Liver (tissue), 8 donors: ENCODE measurements at regions not wholly inside any gene's neighbourhood (a gene's known extent, or its start where the extent isn't known, plus 50 kb on each side); places are given as distances from the start of the nearest gene placed in this dataset.

ENCODE experiments used
- DNase-seq: peaks from one replicate; pipeline ENCODE4 v3.0.0-alpha.2; 2017; ENCODE audit warnings: low spot score
- H3K27ac ChIP-seq, 2 donors: one replicate each; pipeline ENCODE4 v1.7.0; 2013; ENCODE audit warnings: inconsistent platforms in 2 of 2, low read length in 2 of 2, control low read depth in 1 of 2, low read depth in 1 of 2, mild to moderate bottlenecking in 1 of 2
- H3K27me3 ChIP-seq, 4 donors: one replicate each; pipeline versions ENCODE4 v1.6.1 to v1.7.0; 2013; ENCODE audit warnings: low read length in 3 of 4, inconsistent platforms in 1 of 4, mild to moderate bottlenecking in 1 of 4, moderate library complexity in 1 of 4; ENCODE audit not compliant: control insufficient read depth in 4 of 4, insufficient read depth in 4 of 4
- H3K36me3 ChIP-seq, 4 donors: one replicate each; pipeline versions ENCODE4 v1.6.1 to v1.7.0; 2013; ENCODE audit warnings: low read length in 3 of 4, mild to moderate bottlenecking in 3 of 4, low read depth in 1 of 4, moderate library complexity in 1 of 4; ENCODE audit not compliant: control insufficient read depth in 4 of 4, insufficient read depth in 3 of 4
- H3K4me1 ChIP-seq, 4 donors: one replicate each; pipeline versions ENCODE4 v1.6.1 to v1.7.0; 2013; ENCODE audit warnings: low read length in 3 of 4, mild to moderate bottlenecking in 3 of 4, moderate library complexity in 1 of 4; ENCODE audit not compliant: control insufficient read depth in 4 of 4, insufficient read depth in 4 of 4
- H3K4me3 ChIP-seq, 3 donors: one replicate each; pipeline versions ENCODE4 v1.6.1 to v1.7.0; 2013; ENCODE audit warnings: low read length in 3 of 3, control low read depth in 1 of 3, low read depth in 1 of 3, mild to moderate bottlenecking in 1 of 3
- H3K9ac ChIP-seq, 2 donors: one replicate each; pipeline ENCODE4 v1.7.0; 2013; ENCODE audit warnings: low read length in 2 of 2, mild to moderate bottlenecking in 2 of 2, moderate library complexity in 2 of 2, control low read depth in 1 of 2, low read depth in 1 of 2
- H3K9me3 ChIP-seq, 4 donors: one replicate each; pipeline versions ENCODE4 v1.6.1 to v1.7.0; 2013; ENCODE audit warnings: low read length in 3 of 4; ENCODE audit not compliant: control insufficient read depth in 4 of 4
- EGR1 ChIP-seq, 2 donors: IDR thresholded peaks; 2 replicates each; pipeline ENCODE4 v1.6.1; 2016 to 2018; ENCODE audit warnings: antibody characterized with exemption in 2 of 2, low read depth in 2 of 2
- FOXA1 ChIP-seq: IDR thresholded peaks from 2 replicates; pipeline ENCODE4 v1.6.1; 2016; ENCODE audit warnings: antibody characterized with exemption
- FOXA2 ChIP-seq: IDR thresholded peaks from 2 replicates; pipeline ENCODE4 v1.6.1; 2016; ENCODE audit warnings: antibody characterized with exemption
- GABPA ChIP-seq, 2 donors: IDR thresholded peaks in 1 of 2; conservative IDR thresholded peaks in 1 of 2; 2 replicates each; pipeline ENCODE4 v1.6.1; 2016; ENCODE audit warnings: antibody characterized with exemption in 2 of 2, mild to moderate bottlenecking in 1 of 2, moderate library complexity in 1 of 2
- HNF4A ChIP-seq, 2 donors: conservative IDR thresholded peaks; 2 replicates each; pipeline ENCODE4 v1.6.1; 2016; ENCODE audit warnings: antibody characterized with exemption in 2 of 2, mild to moderate bottlenecking in 2 of 2
- HNF4G ChIP-seq: IDR thresholded peaks from 2 replicates; pipeline ENCODE4 v1.6.1; 2016; ENCODE audit warnings: antibody characterized with exemption
- JUND ChIP-seq, 2 donors: IDR thresholded peaks; 2 replicates each; pipeline ENCODE4 v1.6.1; 2016; ENCODE audit warnings: antibody characterized with exemption in 2 of 2
- NR2F2 ChIP-seq: IDR thresholded peaks from 2 replicates; pipeline ENCODE4 v1.6.1; 2016; ENCODE audit warnings: antibody characterized with exemption
- RAD21 ChIP-seq, 2 donors: IDR thresholded peaks; 2 replicates each; pipeline ENCODE4 v1.6.1; 2016; ENCODE audit warnings: antibody characterized with exemption in 2 of 2, mild to moderate bottlenecking in 2 of 2
- RXRA ChIP-seq, 2 donors: IDR thresholded peaks; 2 replicates each; pipeline ENCODE4 v1.6.1; 2017 to 2018; ENCODE audit warnings: antibody characterized with exemption in 2 of 2, mild to moderate bottlenecking in 1 of 2
- SP1 ChIP-seq: IDR thresholded peaks from 2 replicates; pipeline ENCODE4 v1.6.1; 2018; ENCODE audit warnings: antibody characterized with exemption, mild to moderate bottlenecking
- TAF1 ChIP-seq: conservative IDR thresholded peaks from 2 replicates; pipeline ENCODE4 v1.6.1; 2016; ENCODE audit warnings: antibody characterized with exemption, mild to moderate bottlenecking
- YY1 ChIP-seq: IDR thresholded peaks from 2 replicates; pipeline ENCODE4 v1.6.1; 2016; ENCODE audit warnings: antibody characterized with exemption, mild to moderate bottlenecking
- WGBS: extraction: QIAGEN DNeasy Blood & Tissue Kit; methylation state at CpG from one replicate; pipeline ENCODE4 v1.1.7; 2013; 5-methylcytosine and 5-hydroxymethylcytosine counted together
- TF ChIP-seq, protein P1 (sequence below): fragments of 150-350 bp; IDR thresholded peaks from 2 replicates; pipeline ENCODE4 v1.5.1; 2017; ENCODE audit warnings: improper control_type of control experiment, low read depth, low read length; ENCODE audit not compliant: missing input control
- TF ChIP-seq, protein P2 (sequence below): IDR thresholded peaks from 2 replicates; pipeline ENCODE4 v1.6.1; 2016; ENCODE audit warnings: antibody characterized with exemption
- TF ChIP-seq, protein P3 (sequence below): IDR thresholded peaks from 2 replicates; pipeline ENCODE4 v1.6.1; 2016; ENCODE audit warnings: antibody characterized with exemption, mild to moderate bottlenecking
- TF ChIP-seq, protein P4 (sequence below): IDR thresholded peaks from 2 replicates; pipeline ENCODE4 v1.6.1; 2016; ENCODE audit warnings: antibody characterized with exemption
- TF ChIP-seq, protein P5 (sequence below): IDR thresholded peaks from 2 replicates; pipeline ENCODE4 v1.6.1; 2016; ENCODE audit warnings: antibody characterized with exemption
- donor health status: healthy.
- donor health status: healthy.
- donor health status: healthy.
- donor health status: healthy.
- donor health status: healthy.

DNA sequence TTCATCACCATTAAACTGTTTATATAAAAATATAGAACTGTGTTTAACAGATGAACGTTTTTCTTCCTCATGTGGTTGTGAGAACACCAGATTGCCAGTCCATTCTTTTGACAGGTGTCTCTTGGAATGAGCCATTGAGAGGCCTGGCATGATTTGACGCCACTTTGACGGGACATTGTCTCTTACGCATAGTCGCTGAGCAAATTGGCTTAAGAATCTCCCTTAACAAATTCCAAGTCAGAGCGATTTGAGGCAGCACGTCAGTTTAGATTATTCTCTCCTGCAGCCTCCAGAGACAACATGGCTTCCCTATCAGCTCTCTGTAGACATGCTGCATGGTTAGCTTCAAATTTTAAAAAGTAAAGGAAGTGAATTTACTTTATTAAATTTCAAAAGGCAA, 510.7 kb upstream of the ACO1 start:
- H3K36me3 ChIP-seq = no peaks in the 10 kb centered on the region
- DNase-seq = no peak
- H3K27ac ChIP-seq = no peak overlapping the region
- 79% methylated on average over 7 of the region's 7 CpGs for WGBS
- no peak for TF ChIP-seq NR2F2
- TF ChIP-seq, protein P1, sequence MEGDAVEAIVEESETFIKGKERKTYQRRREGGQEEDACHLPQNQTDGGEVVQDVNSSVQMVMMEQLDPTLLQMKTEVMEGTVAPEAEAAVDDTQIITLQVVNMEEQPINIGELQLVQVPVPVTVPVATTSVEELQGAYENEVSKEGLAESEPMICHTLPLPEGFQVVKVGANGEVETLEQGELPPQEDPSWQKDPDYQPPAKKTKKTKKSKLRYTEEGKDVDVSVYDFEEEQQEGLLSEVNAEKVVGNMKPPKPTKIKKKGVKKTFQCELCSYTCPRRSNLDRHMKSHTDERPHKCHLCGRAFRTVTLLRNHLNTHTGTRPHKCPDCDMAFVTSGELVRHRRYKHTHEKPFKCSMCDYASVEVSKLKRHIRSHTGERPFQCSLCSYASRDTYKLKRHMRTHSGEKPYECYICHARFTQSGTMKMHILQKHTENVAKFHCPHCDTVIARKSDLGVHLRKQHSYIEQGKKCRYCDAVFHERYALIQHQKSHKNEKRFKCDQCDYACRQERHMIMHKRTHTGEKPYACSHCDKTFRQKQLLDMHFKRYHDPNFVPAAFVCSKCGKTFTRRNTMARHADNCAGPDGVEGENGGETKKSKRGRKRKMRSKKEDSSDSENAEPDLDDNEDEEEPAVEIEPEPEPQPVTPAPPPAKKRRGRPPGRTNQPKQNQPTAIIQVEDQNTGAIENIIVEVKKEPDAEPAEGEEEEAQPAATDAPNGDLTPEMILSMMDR = no peak
- TF ChIP-seq JUND (IDR thresholded peaks at IDR 0.05) = no peak
- TF ChIP-seq, protein P2, sequence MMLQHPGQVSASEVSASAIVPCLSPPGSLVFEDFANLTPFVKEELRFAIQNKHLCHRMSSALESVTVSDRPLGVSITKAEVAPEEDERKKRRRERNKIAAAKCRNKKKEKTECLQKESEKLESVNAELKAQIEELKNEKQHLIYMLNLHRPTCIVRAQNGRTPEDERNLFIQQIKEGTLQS = no peak
- TF ChIP-seq FOXA1 = no peak
- no peak for TF ChIP-seq RXRA (IDR thresholded peaks at IDR 0.05)
- no peak for TF ChIP-seq RAD21 (IDR thresholded peaks at IDR 0.05)
- no peak for TF ChIP-seq YY1
- no peak for TF ChIP-seq EGR1 (IDR thresholded peaks at IDR 0.05; ENCODE audit: low read depth in 2 of 2)
- no peak for TF ChIP-seq SP1
- no peak for TF ChIP-seq GABPA (IDR thresholded peaks at IDR 0.05 in 1 of 2, conservative IDR thresholded peaks at IDR 0.05 in 1 of 2)
- no peak for TF ChIP-seq HNF4A (conservative IDR thresholded peaks at IDR 0.05)
- TF ChIP-seq, protein P3, sequence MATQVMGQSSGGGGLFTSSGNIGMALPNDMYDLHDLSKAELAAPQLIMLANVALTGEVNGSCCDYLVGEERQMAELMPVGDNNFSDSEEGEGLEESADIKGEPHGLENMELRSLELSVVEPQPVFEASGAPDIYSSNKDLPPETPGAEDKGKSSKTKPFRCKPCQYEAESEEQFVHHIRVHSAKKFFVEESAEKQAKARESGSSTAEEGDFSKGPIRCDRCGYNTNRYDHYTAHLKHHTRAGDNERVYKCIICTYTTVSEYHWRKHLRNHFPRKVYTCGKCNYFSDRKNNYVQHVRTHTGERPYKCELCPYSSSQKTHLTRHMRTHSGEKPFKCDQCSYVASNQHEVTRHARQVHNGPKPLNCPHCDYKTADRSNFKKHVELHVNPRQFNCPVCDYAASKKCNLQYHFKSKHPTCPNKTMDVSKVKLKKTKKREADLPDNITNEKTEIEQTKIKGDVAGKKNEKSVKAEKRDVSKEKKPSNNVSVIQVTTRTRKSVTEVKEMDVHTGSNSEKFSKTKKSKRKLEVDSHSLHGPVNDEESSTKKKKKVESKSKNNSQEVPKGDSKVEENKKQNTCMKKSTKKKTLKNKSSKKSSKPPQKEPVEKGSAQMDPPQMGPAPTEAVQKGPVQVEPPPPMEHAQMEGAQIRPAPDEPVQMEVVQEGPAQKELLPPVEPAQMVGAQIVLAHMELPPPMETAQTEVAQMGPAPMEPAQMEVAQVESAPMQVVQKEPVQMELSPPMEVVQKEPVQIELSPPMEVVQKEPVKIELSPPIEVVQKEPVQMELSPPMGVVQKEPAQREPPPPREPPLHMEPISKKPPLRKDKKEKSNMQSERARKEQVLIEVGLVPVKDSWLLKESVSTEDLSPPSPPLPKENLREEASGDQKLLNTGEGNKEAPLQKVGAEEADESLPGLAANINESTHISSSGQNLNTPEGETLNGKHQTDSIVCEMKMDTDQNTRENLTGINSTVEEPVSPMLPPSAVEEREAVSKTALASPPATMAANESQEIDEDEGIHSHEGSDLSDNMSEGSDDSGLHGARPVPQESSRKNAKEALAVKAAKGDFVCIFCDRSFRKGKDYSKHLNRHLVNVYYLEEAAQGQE = no peak
- TF ChIP-seq, protein P4, sequence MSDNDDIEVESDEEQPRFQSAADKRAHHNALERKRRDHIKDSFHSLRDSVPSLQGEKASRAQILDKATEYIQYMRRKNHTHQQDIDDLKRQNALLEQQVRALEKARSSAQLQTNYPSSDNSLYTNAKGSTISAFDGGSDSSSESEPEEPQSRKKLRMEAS = no peak
- TF ChIP-seq HNF4G = no peak
- TF ChIP-seq, protein P5, sequence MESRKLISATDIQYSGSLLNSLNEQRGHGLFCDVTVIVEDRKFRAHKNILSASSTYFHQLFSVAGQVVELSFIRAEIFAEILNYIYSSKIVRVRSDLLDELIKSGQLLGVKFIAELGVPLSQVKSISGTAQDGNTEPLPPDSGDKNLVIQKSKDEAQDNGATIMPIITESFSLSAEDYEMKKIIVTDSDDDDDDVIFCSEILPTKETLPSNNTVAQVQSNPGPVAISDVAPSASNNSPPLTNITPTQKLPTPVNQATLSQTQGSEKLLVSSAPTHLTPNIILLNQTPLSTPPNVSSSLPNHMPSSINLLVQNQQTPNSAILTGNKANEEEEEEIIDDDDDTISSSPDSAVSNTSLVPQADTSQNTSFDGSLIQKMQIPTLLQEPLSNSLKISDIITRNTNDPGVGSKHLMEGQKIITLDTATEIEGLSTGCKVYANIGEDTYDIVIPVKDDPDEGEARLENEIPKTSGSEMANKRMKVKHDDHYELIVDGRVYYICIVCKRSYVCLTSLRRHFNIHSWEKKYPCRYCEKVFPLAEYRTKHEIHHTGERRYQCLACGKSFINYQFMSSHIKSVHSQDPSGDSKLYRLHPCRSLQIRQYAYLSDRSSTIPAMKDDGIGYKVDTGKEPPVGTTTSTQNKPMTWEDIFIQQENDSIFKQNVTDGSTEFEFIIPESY = no peak
- TF ChIP-seq FOXA2 = no peak
- no peak for TF ChIP-seq TAF1
- H3K4me3 ChIP-seq = no peak overlapping the region
- H3K27me3 ChIP-seq = no peaks in the 10 kb centered on the region
- no peaks in the 10 kb centered on the region for H3K9me3 ChIP-seq
- no peak overlapping the region for H3K9ac ChIP-seq
- H3K4me1 ChIP-seq = no peaks in the 10 kb centered on the region
